Activated naive CD8-positive, alpha-beta T cell treated with anti-CD3 and anti-CD28 coated beads, Interleukin-2, amount 10 ng/mL, durations not matched to agents 7 days and 5 days (primary cell): ENCODE measurements at regions not wholly inside any gene's neighbourhood (a gene's known extent, or its start where the extent isn't known, plus 50 kb on each side); places are given as distances from the start of the nearest gene placed in this dataset.

ENCODE experiments used
- ATAC-seq: fragments of 150-1000 bp; cut with Tn5 transposase; one replicate; pipeline ENCODE4 v1.10.0; 2021; ENCODE audit warnings: low read depth, moderate library complexity
- POLR2A ChIA-PET: fragments of 350-600 bp; sonication (Branson Sonifier 250); formaldehyde crosslinking; loops from one replicate; lab custom pipeline; 2021; ENCODE audit warnings: antibody characterized with exemption; lab: Charles Lee
- DNase-seq: peaks from one replicate; pipeline ENCODE4 v3.0.0; 2021
- H3K27ac Mint-ChIP-seq: one replicate; pipeline ENCODE4 v1.8.0; 2022; ENCODE audit warnings: mild to moderate bottlenecking, mixed read lengths
- H3K27me3 Mint-ChIP-seq: one replicate; pipeline ENCODE4 v1.8.0; 2022; ENCODE audit warnings: mild to moderate bottlenecking, moderate library complexity, mixed read lengths
- H3K36me3 Mint-ChIP-seq: one replicate; pipeline ENCODE4 v1.8.0; 2021; ENCODE audit warnings: mild to moderate bottlenecking, mixed read lengths
- H3K4me1 Mint-ChIP-seq: one replicate; pipeline ENCODE4 v1.8.0; 2021; ENCODE audit warnings: mixed read lengths
- H3K4me3 Mint-ChIP-seq: one replicate; pipeline ENCODE4 v1.8.0; 2022; ENCODE audit warnings: mild to moderate bottlenecking, moderate library complexity, mixed read lengths
- H3K9me3 Mint-ChIP-seq: one replicate; pipeline ENCODE4 v1.8.0; 2021; ENCODE audit warnings: mixed read lengths

- H3K27me3 Mint-ChIP-seq = no peaks in the 10 kb centered on the region
- no peak overlapping the region for H3K27ac Mint-ChIP-seq
Measured at GRCh38 chr5:158619083-158619788, 480.5 kb downstream of the EBF1 start.

DNA sequence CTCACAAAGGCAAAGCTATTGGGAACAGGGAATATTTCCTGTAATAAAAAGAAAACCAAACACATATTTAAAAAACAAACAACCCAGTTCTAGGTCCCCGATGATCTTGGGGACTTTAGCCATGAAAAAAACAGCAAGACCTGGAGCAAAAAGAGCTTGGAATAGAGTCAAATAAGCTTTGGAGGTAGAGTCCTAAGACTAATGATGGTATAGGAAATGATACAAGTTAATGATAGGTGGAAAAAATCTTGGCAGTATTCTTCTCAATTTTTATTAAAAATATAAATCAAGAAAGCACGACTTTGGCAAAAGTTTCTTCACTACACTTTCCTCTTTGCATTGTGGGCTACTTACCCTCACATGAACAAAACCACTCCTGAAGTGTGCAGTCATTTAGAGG is 481.5 kb downstream of the EBF1 start:
- POLR2A ChIA-PET = no interaction called here
- Mint-ChIP-seq H3K9me3 (peaks cover 2% of the 10 kb centered on the region), H3K27ac (no peak overlapping the region), H3K27me3 (no peaks in the 10 kb centered on the region), H3K4me1 (no peaks in the 10 kb centered on the region), H3K36me3 (no peaks in the 10 kb centered on the region), H3K4me3 (no peak overlapping the region)
- DNase-seq (no peak), ATAC-seq (no peak)

More at GRCh38 chr5:158619083-158619788, 480.5 kb downstream of the EBF1 start:
- Mint-ChIP-seq H3K4me3 (no peak overlapping the region), H3K36me3 (no peaks in the 10 kb centered on the region), H3K4me1 (no peaks in the 10 kb centered on the region), H3K9me3 (peaks cover 2% of the 10 kb centered on the region)
- DNase-seq = no peak
- ATAC-seq = no peak
- POLR2A ChIA-PET = no interaction called here

DNA sequence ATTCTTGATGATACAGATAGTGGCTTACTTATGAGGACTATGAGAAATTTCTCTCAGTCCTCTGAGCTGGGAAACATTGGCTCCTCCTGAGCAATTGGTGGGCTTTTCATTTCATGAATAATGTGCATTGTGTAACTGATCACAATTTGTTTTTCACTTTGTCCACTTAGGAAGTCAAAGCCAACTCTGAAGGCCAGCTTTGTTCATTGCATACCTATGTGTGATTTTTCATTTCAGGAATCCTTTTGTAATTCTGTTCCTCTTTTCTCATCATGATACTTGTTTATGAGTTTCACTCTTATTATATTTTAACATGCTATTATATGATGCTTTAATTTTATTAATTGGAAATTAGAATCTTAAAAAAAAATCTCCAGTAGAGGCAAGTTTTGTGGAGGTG is 483.0 kb downstream of the EBF1 start:
- Mint-ChIP-seq H3K4me1 (no peaks in the 10 kb centered on the region), H3K36me3 (no peaks in the 10 kb centered on the region), H3K27ac (no peak overlapping the region), H3K9me3 (no peaks in the 10 kb centered on the region), H3K4me3 (no peak overlapping the region), H3K27me3 (no peaks in the 10 kb centered on the region)
- POLR2A ChIA-PET = no interaction called here
- DNase-seq (no peak), ATAC-seq (no peak)

DNA sequence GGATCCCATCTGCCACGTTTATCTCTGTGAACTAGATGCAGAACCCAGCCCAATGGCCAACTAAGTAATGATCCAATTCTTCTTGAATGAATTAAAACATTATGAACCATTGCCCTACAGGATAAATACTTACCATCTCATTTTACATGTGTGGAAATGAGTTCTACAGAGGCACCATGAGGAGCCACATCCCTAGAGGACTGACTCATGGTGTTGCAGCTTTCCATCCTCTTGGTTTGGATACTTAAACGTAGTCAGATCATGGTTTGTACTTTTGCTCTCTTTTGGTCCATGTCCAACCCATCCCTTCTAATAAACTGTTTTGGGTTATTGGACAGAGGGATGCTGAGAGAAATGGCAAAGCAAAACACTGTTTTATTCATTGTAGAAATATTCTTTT is 484.8 kb downstream of the EBF1 start:
- no peak overlapping the region for H3K27ac Mint-ChIP-seq

GRCh38 chr5:158611581-158611980 is 488.1 kb downstream of the EBF1 start:
- no peak overlapping the region for H3K27ac Mint-ChIP-seq
- ATAC-seq = no peak
- POLR2A ChIA-PET = no interaction called here
- no peaks in the 10 kb centered on the region for H3K4me1 Mint-ChIP-seq
- H3K4me3 Mint-ChIP-seq = no peak overlapping the region
- no peak for DNase-seq
- peaks cover 1% of the 10 kb centered on the region for H3K9me3 Mint-ChIP-seq
- H3K27me3 Mint-ChIP-seq = peaks cover 6% of the 10 kb centered on the region
- no peaks in the 10 kb centered on the region for H3K36me3 Mint-ChIP-seq

More for the DNA sequence above, 484.8 kb downstream of the EBF1 start:
- Mint-ChIP-seq H3K4me3 (no peak overlapping the region), H3K4me1 (no peaks in the 10 kb centered on the region), H3K9me3 (peaks cover 1% of the 10 kb centered on the region), H3K27me3 (peaks cover 3% of the 10 kb centered on the region), H3K36me3 (no peaks in the 10 kb centered on the region)
- ATAC-seq (no peak), DNase-seq (no peak)
- POLR2A ChIA-PET = no interaction called here

- Mint-ChIP-seq H3K36me3 (no peaks in the 10 kb centered on the region), H3K4me1 (no peaks in the 10 kb centered on the region), H3K9me3 (peaks cover 1% of the 10 kb centered on the region), H3K4me3 (no peak overlapping the region), H3K27ac (no peak overlapping the region), H3K27me3 (peaks cover 6% of the 10 kb centered on the region)
- no peak for DNase-seq
- ATAC-seq = no peak
- POLR2A ChIA-PET = no interaction called here
Measured at GRCh38 chr5:158610051-158610415, 489.7 kb downstream of the EBF1 start.

- Mint-ChIP-seq H3K9me3 (peaks cover 1% of the 10 kb centered on the region), H3K36me3 (no peaks in the 10 kb centered on the region)
- DNase-seq = no peak
Measured at GRCh38 chr5:158609333-158610050, 490.2 kb downstream of the EBF1 start.

GRCh38 chr5:158607088-158607487 is 492.6 kb downstream of the EBF1 start:
- ATAC-seq (no peak), DNase-seq (no peak)
- H3K36me3 Mint-ChIP-seq = no peaks in the 10 kb centered on the region
- H3K9me3 Mint-ChIP-seq = peaks cover 3% of the 10 kb centered on the region
- no peak overlapping the region for H3K4me3 Mint-ChIP-seq
- H3K27ac Mint-ChIP-seq = no peak overlapping the region
- H3K27me3 Mint-ChIP-seq = peaks cover 6% of the 10 kb centered on the region
- POLR2A ChIA-PET = no interaction called here
- no peaks in the 10 kb centered on the region for H3K4me1 Mint-ChIP-seq

More at GRCh38 chr5:158609333-158610050, 490.2 kb downstream of the EBF1 start:
- H3K27ac Mint-ChIP-seq = no peak overlapping the region
- peaks cover 6% of the 10 kb centered on the region for H3K27me3 Mint-ChIP-seq
- no peaks in the 10 kb centered on the region for H3K4me1 Mint-ChIP-seq
- ATAC-seq = no peak
- no peak overlapping the region for H3K4me3 Mint-ChIP-seq
- POLR2A ChIA-PET = no interaction called here

DNA sequence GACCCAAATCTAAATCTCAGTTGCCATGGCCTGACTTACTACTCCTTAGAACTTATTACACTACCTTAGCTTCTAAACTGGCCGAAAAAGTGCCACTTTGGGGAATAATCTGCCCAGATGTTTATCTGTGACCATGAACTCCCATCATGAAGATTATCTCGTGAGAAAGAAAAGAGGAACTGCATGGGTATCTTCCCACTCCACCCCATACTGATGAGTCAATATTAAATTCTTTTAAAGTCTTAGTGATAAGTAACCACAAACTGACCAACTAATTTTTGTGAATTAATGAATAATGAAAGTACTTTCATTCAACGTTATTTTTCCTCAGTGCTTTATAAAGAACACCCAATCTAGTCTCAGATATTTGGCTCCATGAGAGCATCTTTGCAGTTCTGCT is 493.5 kb downstream of the EBF1 start:
- Mint-ChIP-seq H3K27ac (no peak overlapping the region), H3K27me3 (peaks cover 6% of the 10 kb centered on the region), H3K9me3 (peaks cover 3% of the 10 kb centered on the region), H3K4me1 (no peaks in the 10 kb centered on the region), H3K4me3 (no peak overlapping the region), H3K36me3 (no peaks in the 10 kb centered on the region)
- DNase-seq = no peak
- POLR2A ChIA-PET = no interaction called here
- no peak for ATAC-seq

GRCh38 chr5:158602981-158603380 is 496.7 kb downstream of the EBF1 start:
- Mint-ChIP-seq H3K36me3 (no peaks in the 10 kb centered on the region), H3K27me3 (no peaks in the 10 kb centered on the region), H3K4me3 (no peak overlapping the region), H3K27ac (no peak overlapping the region), H3K9me3 (peaks cover 3% of the 10 kb centered on the region), H3K4me1 (no peaks in the 10 kb centered on the region)
- POLR2A ChIA-PET = no interaction called here
- ATAC-seq = no peak
- DNase-seq = no peak

GRCh38 chr5:158601118-158601517 is 498.6 kb downstream of the EBF1 start:
- no peaks in the 10 kb centered on the region for H3K27me3 Mint-ChIP-seq
- DNase-seq = no peak
- ATAC-seq = no peak
- POLR2A ChIA-PET = no interaction called here
- H3K4me1 Mint-ChIP-seq = no peaks in the 10 kb centered on the region
- peaks cover 6% of the 10 kb centered on the region for H3K9me3 Mint-ChIP-seq
- no peak overlapping the region for H3K27ac Mint-ChIP-seq
- no peak overlapping the region for H3K4me3 Mint-ChIP-seq
- no peaks in the 10 kb centered on the region for H3K36me3 Mint-ChIP-seq

GRCh38 chr5:158600679-158601078 is 499.0 kb downstream of the EBF1 start:
- no peaks in the 10 kb centered on the region for H3K36me3 Mint-ChIP-seq
- H3K9me3 Mint-ChIP-seq = peaks cover 7% of the 10 kb centered on the region
- H3K27ac Mint-ChIP-seq = no peak overlapping the region
- no peaks in the 10 kb centered on the region for H3K27me3 Mint-ChIP-seq
- H3K4me3 Mint-ChIP-seq = no peak overlapping the region
- no peaks in the 10 kb centered on the region for H3K4me1 Mint-ChIP-seq
- no peak for DNase-seq
- POLR2A ChIA-PET = no interaction called here
- ATAC-seq = no peak

- H3K27me3 Mint-ChIP-seq = no peaks in the 10 kb centered on the region
- H3K9me3 Mint-ChIP-seq = peaks cover 7% of the 10 kb centered on the region
- POLR2A ChIA-PET = no interaction called here
- no peaks in the 10 kb centered on the region for H3K4me1 Mint-ChIP-seq
- no peak for ATAC-seq
- no peak overlapping the region for H3K4me3 Mint-ChIP-seq
- H3K36me3 Mint-ChIP-seq = no peaks in the 10 kb centered on the region
- DNase-seq = no peak
- H3K27ac Mint-ChIP-seq = no peak overlapping the region
Measured at GRCh38 chr5:158599157-158599556, 500.6 kb downstream of the EBF1 start.

DNA sequence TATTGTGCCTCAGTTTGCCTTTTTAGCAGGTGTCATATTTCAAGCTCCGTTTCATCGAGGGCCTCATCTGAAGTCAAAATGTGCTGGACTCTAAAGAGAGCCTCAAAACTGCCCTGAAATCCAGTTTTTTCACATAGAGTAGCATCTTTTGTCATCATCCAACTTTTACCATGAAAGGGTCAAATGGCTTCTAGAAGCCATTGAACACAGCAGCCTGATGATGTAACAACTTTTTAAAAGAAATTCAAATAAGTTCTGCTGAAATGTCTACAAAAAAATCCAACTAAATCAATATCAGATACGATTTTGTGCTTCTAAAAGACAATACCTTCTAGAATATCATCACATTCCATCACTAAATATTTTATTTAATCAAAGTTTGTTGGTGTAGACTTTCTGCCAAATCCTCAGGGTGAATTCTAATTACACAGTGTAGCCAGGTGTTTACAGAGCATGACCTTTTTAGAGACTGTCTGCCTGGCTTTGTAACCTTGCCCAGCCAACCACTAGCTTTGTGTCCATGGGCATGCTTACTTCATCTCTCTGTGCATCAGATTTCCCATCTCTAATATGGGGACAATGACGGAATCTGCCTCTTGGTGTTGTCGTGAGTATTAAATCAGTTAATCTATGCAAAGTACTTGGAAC is 505.0 kb downstream of the EBF1 start:
- Mint-ChIP-seq H3K4me1 (peaks cover 4% of the 10 kb centered on the region), H3K27me3 (peaks cover 2% of the 10 kb centered on the region), H3K36me3 (no peaks in the 10 kb centered on the region), H3K27ac (no peak overlapping the region), H3K9me3 (peaks cover 6% of the 10 kb centered on the region), H3K4me3 (no peak overlapping the region)
- ATAC-seq (no peak), DNase-seq (no peak)
- POLR2A ChIA-PET = no interaction called here
